HepG2 (cell line): ENCODE measurements at regions not wholly inside any gene's neighbourhood (a gene's known extent, or its start where the extent isn't known, plus 50 kb on each side); places are given as distances from the start of the nearest gene placed in this dataset.

Experiments
- ATAC-seq: fragments of 200-7000 bp; cut with Tn5 transposase; 3 replicates; pipeline ENCODE4 v1.9.1; 2020; ENCODE audit warnings: mild to moderate bottlenecking, moderate library complexity
- BruUV-seq: library from RNA; stranded (reverse); fragments of 400-500 nt; replicated peaks from 2 replicates; lab custom pipeline; 2021; lab: Mats Ljungman, UMichigan
- CTCF ChIA-PET: fragments of 300-600 bp; formaldehyde crosslinking; extraction: SDS; loops from one replicate; lab custom pipeline; 2021; ENCODE audit warnings: low total read pairs, inconsistent platforms, low intra/inter-chr PET ratio; lab: Yijun Ruan, JAX
- POLR2A ChIA-PET: fragments of 350-600 bp; sonication (Branson Sonifier 250); formaldehyde crosslinking; loops from one replicate; lab custom pipeline; 2020; ENCODE audit warnings: antibody characterized with exemption, inconsistent platforms; lab: Yijun Ruan, JAX
- DNase-seq: peaks from one replicate; pipeline ENCODE4 v3.0.0-alpha.2; 2015; ENCODE audit warnings: low spot score
- FAIRE-seq: peaks from 3 replicates; lab custom pipeline; 2011; peaks lifted over from hg19 to GRCh38; lab: Jason Lieb, UNC
- H2AFZ ChIP-seq: one replicate; pipeline ENCODE4 v1.6.1; 2011; ENCODE audit warnings: low read length, inconsistent platforms
- H3K27ac ChIP-seq: fragments of 300-600 bp; 3 replicates; pipeline ENCODE4 v1.8.0; 2011; ENCODE audit warnings: mixed run types, mild to moderate bottlenecking, mixed read lengths, low read length, inconsistent platforms; ENCODE audit not compliant: insufficient read depth; ENCODE audit errors: extremely low read length
- H3K27me3 ChIP-seq, 2 experiments: fragments of 200-600 bp in 1 of 2; 2 replicates in 1 of 2; 3 replicates in 1 of 2; pipeline versions ENCODE4 v1.6.0 to v1.8.0; 2011; ENCODE audit warnings: low read length in 2 of 2, mild to moderate bottlenecking in 2 of 2, moderate library complexity in 2 of 2, inconsistent platforms in 1 of 2; ENCODE audit not compliant: insufficient read depth in 2 of 2, control insufficient read depth in 1 of 2
- H3K36me3 ChIP-seq, 2 experiments: fragments of 200-600 bp in 1 of 2; replicated peaks in 1 of 2; 2 replicates in 1 of 2; 3 replicates in 1 of 2; pipeline versions ENCODE4 v1.5.1 to v1.8.0; 2011; ENCODE audit warnings: low read length in 2 of 2, inconsistent platforms in 1 of 2; ENCODE audit not compliant: insufficient read depth in 2 of 2, control insufficient read depth in 1 of 2
- H3K4me1 ChIP-seq: 2 replicates; pipeline ENCODE4 v1.5.1; 2012; ENCODE audit warnings: low read length, inconsistent platforms; ENCODE audit not compliant: insufficient read depth
- H3K4me2 ChIP-seq: 2 replicates; pipeline ENCODE4 v1.6.0; 2011; ENCODE audit warnings: low read depth, low read length, inconsistent platforms
- H3K4me3 ChIP-seq, 3 experiments: fragments of 200-600 bp in 1 of 3; sonication (generic), shearing (Covaris generic) in 1 of 3; replicated peaks in 1 of 3; 2 replicates each; pipeline ENCODE4 v1.5.1; 2011 to 2016; ENCODE audit warnings: low read length in 3 of 3, inconsistent platforms in 2 of 3, low read depth in 2 of 3, mild to moderate bottlenecking in 2 of 3, control low read depth in 1 of 3, mixed read lengths in 1 of 3; ENCODE audit not compliant: insufficient read depth in 1 of 3
- H3K79me2 ChIP-seq: one replicate; pipeline ENCODE4 v1.6.1; 2011; ENCODE audit warnings: low read length, inconsistent platforms; ENCODE audit not compliant: insufficient read depth
- H3K9ac ChIP-seq: 2 replicates; pipeline ENCODE4 v1.6.0; 2011; ENCODE audit warnings: mild to moderate bottlenecking, low read depth, low read length, inconsistent platforms; ENCODE audit not compliant: insufficient read depth
- H3K9me3 ChIP-seq: 2 replicates; pipeline ENCODE4 v1.5.1; 2012; ENCODE audit warnings: mild to moderate bottlenecking, low read length
- H4K20me1 ChIP-seq: 2 replicates; pipeline ENCODE4 v1.6.0; 2011; ENCODE audit warnings: inconsistent platforms, mild to moderate bottlenecking, low read length, moderate library complexity; ENCODE audit not compliant: insufficient read depth
- FOXA1 ChIP-seq, 2 experiments: fragments of 450-650 bp in 1 of 2; sonication (generic) in 1 of 2; formaldehyde crosslinking in 1 of 2; IDR thresholded peaks; 2 replicates each; pipeline versions ENCODE4 v1.4.0 to v1.6.1; 2016 to 2020; ENCODE audit warnings: missing genetic modification reagents in 1 of 2
- SMAD1 ChIP-seq: sonication (generic); formaldehyde crosslinking; IDR thresholded peaks from 2 replicates; pipeline ENCODE4 v1.4.0; 2020; ENCODE audit warnings: missing genetic modification reagents, low read depth, mild to moderate bottlenecking, borderline replicate concordance
- SNAPC2 ChIP-seq: sonication (generic); formaldehyde crosslinking; IDR thresholded peaks from 2 replicates; pipeline ENCODE4 v1.8.1; 2022; ENCODE audit warnings: mild to moderate bottlenecking, missing genetic modification reagents
- ZKSCAN5 ChIP-seq: sonication (generic); formaldehyde crosslinking; IDR thresholded peaks from 2 replicates; pipeline ENCODE4 v1.5.1; 2020; ENCODE audit warnings: mild to moderate bottlenecking, missing genetic modification reagents
- ZNF121 ChIP-seq: sonication (generic); formaldehyde crosslinking; IDR thresholded peaks from 2 replicates; pipeline ENCODE4 v1.5.0; 2020; ENCODE audit warnings: mild to moderate bottlenecking, missing genetic modification reagents
- ZNF20 ChIP-seq: sonication (generic); formaldehyde crosslinking; IDR thresholded peaks from 2 replicates; pipeline ENCODE4 v1.4.0; 2020; ENCODE audit warnings: mild to moderate bottlenecking, moderate library complexity, missing genetic modification reagents
- ZNF768 ChIP-seq: sonication (generic); formaldehyde crosslinking; IDR thresholded peaks from 2 replicates; pipeline ENCODE4 v1.4.0; 2020; ENCODE audit warnings: missing genetic modification reagents
- ZNF776 ChIP-seq: sonication (generic); formaldehyde crosslinking; IDR thresholded peaks from 2 replicates; pipeline ENCODE4 v1.4.0; 2020; ENCODE audit warnings: mild to moderate bottlenecking, missing genetic modification reagents
- ZNF777 ChIP-seq: sonication (generic); formaldehyde crosslinking; IDR thresholded peaks from 2 replicates; pipeline ENCODE4 v1.4.0; 2020; ENCODE audit warnings: missing genetic modification reagents
- WGBS: methylation state at CpG from one replicate; pipeline ENCODE4 v1.1.6; 2017; ENCODE audit warnings: low lambda C conversion rate; 5-methylcytosine and 5-hydroxymethylcytosine counted together
- in situ Hi-C: cut with HindIII; loops from 2 replicates; pipeline ENCODE4 v1.10.0; 2017; ENCODE audit warnings: low pct_unique_long_range_greater_than_20kb; ENCODE audit not compliant: extremely low pct_ligation_motif_present
- intact Hi-C: fragments of 100-400 bp; cut with micrococcal nuclease; formaldehyde crosslinking; loops from one replicate; pipeline ENCODE4 v1.10.0; 2022; ENCODE audit not compliant: unreplicated experiment
- TF ChIP-seq, protein P1 (sequence below): sonication (generic); formaldehyde crosslinking; IDR thresholded peaks from 2 replicates; pipeline ENCODE4 v1.4.0; 2020; ENCODE audit warnings: missing genetic modification reagents
- TF ChIP-seq, protein P2 (sequence below): sonication (generic); formaldehyde crosslinking; IDR thresholded peaks from 2 replicates; pipeline ENCODE4 v1.5.0; 2020; ENCODE audit warnings: missing genetic modification reagents
- TF ChIP-seq, protein P3 (sequence below): sonication (generic); formaldehyde crosslinking; IDR thresholded peaks from 2 replicates; pipeline ENCODE4 v1.5.0; 2020; ENCODE audit warnings: missing genetic modification reagents, mild to moderate bottlenecking, borderline replicate concordance
- TF ChIP-seq, protein P4 (sequence below): IDR thresholded peaks from 2 replicates; pipeline ENCODE4 v1.6.1; 2016; ENCODE audit warnings: low read depth

DNA sequence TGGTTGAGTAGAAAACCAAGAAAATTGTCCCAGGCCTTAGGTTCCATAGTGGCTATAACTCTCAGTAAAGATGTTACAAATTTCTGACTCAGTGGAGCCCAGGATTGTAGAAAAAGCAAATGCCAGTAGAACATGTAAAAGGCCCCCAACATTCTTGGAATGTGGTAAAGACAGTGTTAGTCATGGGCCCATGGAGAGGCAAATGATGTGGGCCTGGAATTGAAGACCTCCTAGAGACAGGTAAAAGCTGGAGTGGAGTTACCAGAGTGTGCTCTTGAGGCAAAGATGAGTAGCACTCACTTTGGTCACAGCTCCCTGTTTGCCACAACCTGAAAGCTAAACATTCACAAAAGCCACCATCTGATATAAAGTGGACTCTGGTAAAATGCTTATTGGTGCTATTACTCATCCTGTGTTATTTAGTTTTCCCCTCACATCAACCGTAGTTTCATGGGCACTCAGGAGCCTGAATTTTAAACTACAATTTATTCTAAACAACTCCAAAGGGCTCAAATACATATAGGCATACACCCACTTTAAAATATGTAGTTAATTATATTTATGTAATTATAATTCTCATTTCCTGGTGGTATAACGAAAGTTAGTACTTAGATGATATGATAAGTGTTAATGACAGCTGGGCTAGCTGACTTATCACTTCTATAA, 359.6 kb upstream of the NECTIN3 start:
- intact Hi-C loops = loop anchor here (5.0 kb wide), 1 partner anchor 185 kb away; no protein-coding TSS in a partner anchor
- FAIRE-seq = no peak

DNA sequence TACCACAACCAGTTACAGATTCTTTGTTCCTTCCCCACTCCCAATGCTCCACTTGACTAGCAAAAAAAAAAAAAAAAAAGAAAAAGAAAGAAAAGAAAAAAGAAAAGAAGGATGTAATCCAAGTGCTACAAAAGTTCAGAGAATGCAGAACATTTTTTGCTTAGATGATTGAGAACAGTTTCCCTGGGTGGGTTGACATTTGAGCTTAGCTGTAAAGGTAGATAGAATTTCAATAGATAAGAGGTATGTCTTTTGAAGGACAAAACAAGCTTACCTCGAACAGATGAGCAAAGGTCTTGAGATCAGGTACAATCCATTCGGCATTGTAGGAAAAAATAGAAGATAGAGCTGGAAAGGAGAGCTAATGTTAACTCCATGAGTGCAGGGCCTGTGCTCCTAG, 344.6 kb upstream of the NECTIN3 start:
- ChIA-PET CTCF (no interaction called here), POLR2A (no interaction called here)
- no peaks in the 10 kb centered on the region for H4K20me1 ChIP-seq
- DNase-seq = no peak
- no peaks in the 10 kb centered on the region for H3K9me3 ChIP-seq
- peak overlapping the region; percentile 43; the same call in 1 of the 2 replicates for H3K4me2 ChIP-seq
- ATAC-seq = no peak
- no peaks in the 10 kb centered on the region for H3K36me3 ChIP-seq
- WGBS = 0% methylated on average over 2 of the region's 2 CpGs
- BruUV-seq = no TSS peak
- H2AFZ ChIP-seq = no peak overlapping the region
- intact Hi-C loops (no loop called here), in situ Hi-C loops (no loop called here)
- no peak overlapping the region for H3K27ac ChIP-seq
- H3K79me2 ChIP-seq = no peaks in the 10 kb centered on the region
- FAIRE-seq = no peak
- peaks cover 35% of the 10 kb centered on the region for H3K4me1 ChIP-seq
- no peak overlapping the region for H3K4me3 ChIP-seq
- H3K27me3 ChIP-seq = no peaks in the 10 kb centered on the region
- H3K9ac ChIP-seq = no peak overlapping the region
- TF ChIP-seq, protein P1, sequence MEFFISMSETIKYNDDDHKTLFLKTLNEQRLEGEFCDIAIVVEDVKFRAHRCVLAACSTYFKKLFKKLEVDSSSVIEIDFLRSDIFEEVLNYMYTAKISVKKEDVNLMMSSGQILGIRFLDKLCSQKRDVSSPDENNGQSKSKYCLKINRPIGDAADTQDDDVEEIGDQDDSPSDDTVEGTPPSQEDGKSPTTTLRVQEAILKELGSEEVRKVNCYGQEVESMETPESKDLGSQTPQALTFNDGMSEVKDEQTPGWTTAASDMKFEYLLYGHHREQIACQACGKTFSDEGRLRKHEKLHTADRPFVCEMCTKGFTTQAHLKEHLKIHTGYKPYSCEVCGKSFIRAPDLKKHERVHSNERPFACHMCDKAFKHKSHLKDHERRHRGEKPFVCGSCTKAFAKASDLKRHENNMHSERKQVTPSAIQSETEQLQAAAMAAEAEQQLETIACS (CRISPR knock-in tag) = no peak
- TF ChIP-seq, protein P2, sequence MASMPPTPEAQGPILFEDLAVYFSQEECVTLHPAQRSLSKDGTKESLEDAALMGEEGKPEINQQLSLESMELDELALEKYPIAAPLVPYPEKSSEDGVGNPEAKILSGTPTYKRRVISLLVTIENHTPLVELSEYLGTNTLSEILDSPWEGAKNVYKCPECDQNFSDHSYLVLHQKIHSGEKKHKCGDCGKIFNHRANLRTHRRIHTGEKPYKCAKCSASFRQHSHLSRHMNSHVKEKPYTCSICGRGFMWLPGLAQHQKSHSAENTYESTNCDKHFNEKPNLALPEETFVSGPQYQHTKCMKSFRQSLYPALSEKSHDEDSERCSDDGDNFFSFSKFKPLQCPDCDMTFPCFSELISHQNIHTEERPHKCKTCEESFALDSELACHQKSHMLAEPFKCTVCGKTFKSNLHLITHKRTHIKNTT (CRISPR knock-in tag) = no peak
- TF ChIP-seq ZNF777 (no peak), FOXA1 (IDR thresholded peaks at IDR 0.05) (no peak), FOXA1 (CRISPR knock-in tag; IDR thresholded peaks at IDR 0.05) (no peak), ZNF768 (CRISPR knock-in tag) (no peak), ZKSCAN5 (CRISPR knock-in tag) (no peak), ZNF20 (CRISPR knock-in tag) (no peak), ZNF776 (no peak)
- TF ChIP-seq, protein P3, sequence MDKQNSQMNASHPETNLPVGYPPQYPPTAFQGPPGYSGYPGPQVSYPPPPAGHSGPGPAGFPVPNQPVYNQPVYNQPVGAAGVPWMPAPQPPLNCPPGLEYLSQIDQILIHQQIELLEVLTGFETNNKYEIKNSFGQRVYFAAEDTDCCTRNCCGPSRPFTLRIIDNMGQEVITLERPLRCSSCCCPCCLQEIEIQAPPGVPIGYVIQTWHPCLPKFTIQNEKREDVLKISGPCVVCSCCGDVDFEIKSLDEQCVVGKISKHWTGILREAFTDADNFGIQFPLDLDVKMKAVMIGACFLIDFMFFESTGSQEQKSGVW (CRISPR knock-in tag) = no peak
- TF ChIP-seq, protein P4, sequence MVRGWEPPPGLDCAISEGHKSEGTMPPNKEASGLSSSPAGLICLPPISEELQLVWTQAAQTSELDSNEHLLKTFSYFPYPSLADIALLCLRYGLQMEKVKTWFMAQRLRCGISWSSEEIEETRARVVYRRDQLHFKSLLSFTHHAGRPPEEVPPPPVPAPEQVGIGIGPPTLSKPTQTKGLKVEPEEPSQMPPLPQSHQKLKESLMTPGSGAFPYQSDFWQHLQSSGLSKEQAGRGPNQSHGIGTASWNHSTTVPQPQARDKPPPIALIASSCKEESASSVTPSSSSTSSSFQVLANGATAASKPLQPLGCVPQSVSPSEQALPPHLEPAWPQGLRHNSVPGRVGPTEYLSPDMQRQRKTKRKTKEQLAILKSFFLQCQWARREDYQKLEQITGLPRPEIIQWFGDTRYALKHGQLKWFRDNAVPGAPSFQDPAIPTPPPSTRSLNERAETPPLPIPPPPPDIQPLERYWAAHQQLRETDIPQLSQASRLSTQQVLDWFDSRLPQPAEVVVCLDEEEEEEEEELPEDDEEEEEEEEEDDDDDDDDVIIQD (CRISPR knock-in tag) = no peak

More for the DNA sequence above, 359.6 kb upstream of the NECTIN3 start:
- Histone ChIP-seq H4K20me1 (no peaks in the 10 kb centered on the region), H3K9me3 (no peaks in the 10 kb centered on the region), H3K79me2 (no peaks in the 10 kb centered on the region), H2AFZ (no peak overlapping the region), H3K4me1 (peaks cover 18% of the 10 kb centered on the region), H3K36me3 (no peaks in the 10 kb centered on the region), H3K9ac (no peak overlapping the region), H3K4me3 (no peak overlapping the region), H3K27ac (no peak overlapping the region), H3K4me2 (no peak overlapping the region), H3K27me3 (no peaks in the 10 kb centered on the region)
- ChIA-PET CTCF (no interaction called here), POLR2A (no interaction called here)
- ATAC-seq = no peak
- no TSS peak for BruUV-seq
- no peak for DNase-seq
- TF ChIP-seq SMAD1 (CRISPR knock-in tag) = no peak
- no peak for TF ChIP-seq ZNF121 (CRISPR knock-in tag)
- no peak for TF ChIP-seq SNAPC2 (CRISPR knock-in tag)
- in situ Hi-C loops = no loop called here
- 10% methylated on average over 2 of the region's 2 CpGs for WGBS
